Keratinocyte (primary cell): ENCODE measurements at regions not wholly inside any gene's neighbourhood (a gene's known extent, or its start where the extent isn't known, plus 50 kb on each side); places are given as distances from the start of the nearest gene placed in this dataset.

ENCODE experiments used
- DNase-seq: peaks from one replicate; pipeline ENCODE4 v3.0.0-alpha.2; 2011; ENCODE audit warnings: low read depth, missing footprints, low spot score
- FAIRE-seq: peaks from 2 replicates; lab custom pipeline; 2011; peaks lifted over from hg19 to GRCh38; lab: Jason Lieb, UNC
- H2AFZ ChIP-seq: 2 replicates; pipeline ENCODE4 v1.6.0; 2012; ENCODE audit warnings: low read length, control low read depth, inconsistent platforms; ENCODE audit not compliant: control insufficient read depth
- H3K27ac ChIP-seq: 2 replicates; pipeline ENCODE4 v1.5.1; 2011; ENCODE audit warnings: low read length; ENCODE audit not compliant: control insufficient read depth, insufficient read depth
- H3K27me3 ChIP-seq: 3 replicates; pipeline ENCODE4 v1.6.0; 2011; ENCODE audit warnings: low read length; ENCODE audit not compliant: control insufficient read depth, insufficient read depth; ENCODE audit errors: extremely low read depth
- H3K36me3 ChIP-seq, 2 experiments: 2 replicates in 1 of 2; 3 replicates in 1 of 2; pipeline ENCODE4 v1.5.1; 2011; ENCODE audit warnings: low read length in 2 of 2, mild to moderate bottlenecking in 1 of 2; ENCODE audit not compliant: control insufficient read depth in 2 of 2, insufficient read depth in 2 of 2; ENCODE audit errors: extremely low read depth in 1 of 2
- H3K4me1 ChIP-seq: 3 replicates; pipeline ENCODE4 v1.5.1; 2011; ENCODE audit warnings: low read length; ENCODE audit not compliant: control insufficient read depth, insufficient read depth; ENCODE audit errors: extremely low read depth
- H3K4me2 ChIP-seq: 3 replicates; pipeline ENCODE4 v1.6.0; 2011; ENCODE audit warnings: low read depth, low read length; ENCODE audit not compliant: control insufficient read depth, insufficient read depth; ENCODE audit errors: extremely low read depth
- H3K4me3 ChIP-seq, 3 experiments: fragments of 200-600 bp in 1 of 3; sonication (generic) in 1 of 3; 2 replicates in 2 of 3; 3 replicates in 1 of 3; pipeline ENCODE4 v1.5.1; 2011 to 2016; ENCODE audit warnings: low read length in 3 of 3, mild to moderate bottlenecking in 3 of 3, control low read depth in 2 of 3, inconsistent platforms in 1 of 3, low read depth in 1 of 3, mixed read lengths in 1 of 3, mixed run types in 1 of 3, moderate library complexity in 1 of 3; ENCODE audit not compliant: control insufficient read depth in 2 of 3, insufficient read depth in 2 of 3; ENCODE audit errors: extremely low read depth in 1 of 3
- H3K79me2 ChIP-seq: 2 replicates; pipeline ENCODE4 v1.6.0; 2012; ENCODE audit warnings: low read length; ENCODE audit not compliant: control insufficient read depth, insufficient read depth
- H3K9ac ChIP-seq: 3 replicates; pipeline ENCODE4 v1.6.0; 2011; ENCODE audit warnings: low read length; ENCODE audit not compliant: control insufficient read depth, insufficient read depth; ENCODE audit errors: extremely low read depth
- H3K9me1 ChIP-seq: 3 replicates; pipeline ENCODE4 v1.6.0; 2011; ENCODE audit warnings: low read length; ENCODE audit not compliant: control insufficient read depth, insufficient read depth; ENCODE audit errors: extremely low read depth
- H3K9me3 ChIP-seq: 2 replicates; pipeline ENCODE4 v1.5.1; 2012; ENCODE audit warnings: low read depth, low read length; ENCODE audit not compliant: control insufficient read depth
- H4K20me1 ChIP-seq: 3 replicates; pipeline ENCODE4 v1.6.0; 2011; ENCODE audit warnings: low read length; ENCODE audit not compliant: control insufficient read depth, insufficient read depth; ENCODE audit errors: extremely low read depth
- EZH2 ChIP-seq: IDR thresholded peaks from one replicate; pipeline ENCODE4 v1.6.1; 2012; ENCODE audit warnings: inconsistent platforms, mild to moderate bottlenecking, low read length, moderate library complexity
- dilution Hi-C: fragments of 300-500 bp; cut with MboI; formaldehyde crosslinking; loops from one replicate; pipeline ENCODE4 v1.7.0; 2020; ENCODE audit warnings: low sequenced_read_pairs; ENCODE audit not compliant: extremely low pct_ligation_motif_present
- TF ChIP-seq, protein P1 (sequence below), 3 experiments: IDR thresholded peaks in 1 of 3; conservative IDR thresholded peaks in 1 of 3; optimal IDR thresholded peaks in 1 of 3; 2 replicates in 2 of 3; 3 replicates in 1 of 3; pipeline versions ENCODE3 to v1.5.1; 2011; ENCODE audit warnings: low read length in 3 of 3, mild to moderate bottlenecking in 3 of 3, moderate library complexity in 2 of 3, control low read depth in 1 of 3, inconsistent platforms in 1 of 3; ENCODE audit not compliant: insufficient read depth in 2 of 3; ENCODE audit errors: extremely low read depth in 1 of 3

DNA sequence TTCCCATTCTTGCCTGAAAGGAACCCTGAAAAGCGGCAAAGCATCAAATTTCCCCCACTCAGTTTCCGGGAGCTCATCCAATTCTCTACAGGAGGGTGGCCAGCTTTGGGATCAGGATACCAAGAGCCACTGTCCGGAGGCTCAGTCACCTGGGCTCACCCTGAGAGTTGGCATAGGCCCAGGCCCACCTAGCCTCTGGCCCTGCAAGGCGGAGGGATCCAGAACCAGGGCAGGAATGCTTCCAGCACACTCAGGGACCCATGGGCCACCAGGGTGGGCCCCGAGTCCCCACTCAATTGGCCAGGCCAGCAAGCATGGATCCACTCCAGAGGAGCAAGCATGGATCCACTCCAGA, 432.9 kb upstream of the MYT1L start:
- Histone ChIP-seq H3K4me1 (peaks cover 16% of the 10 kb centered on the region), H3K9me1 (no peaks in the 10 kb centered on the region), H3K79me2 (no peaks in the 10 kb centered on the region), H3K27me3 (no peaks in the 10 kb centered on the region), H2AFZ (peak overlapping the region; percentile 80), H3K4me2 (peak overlapping the region; percentile 76), H3K4me3 (peak overlapping the region in 1 of 3 experiments; percentile 29), H3K36me3 (no peaks in the 10 kb centered on the region), H3K9me3 (no peaks in the 10 kb centered on the region), H4K20me1 (no peaks in the 10 kb centered on the region), H3K27ac (peak overlapping the region; percentile 64), H3K9ac (peak overlapping the region; percentile 57)
- TF ChIP-seq EZH2: no peak
- TF ChIP-seq, protein P1, sequence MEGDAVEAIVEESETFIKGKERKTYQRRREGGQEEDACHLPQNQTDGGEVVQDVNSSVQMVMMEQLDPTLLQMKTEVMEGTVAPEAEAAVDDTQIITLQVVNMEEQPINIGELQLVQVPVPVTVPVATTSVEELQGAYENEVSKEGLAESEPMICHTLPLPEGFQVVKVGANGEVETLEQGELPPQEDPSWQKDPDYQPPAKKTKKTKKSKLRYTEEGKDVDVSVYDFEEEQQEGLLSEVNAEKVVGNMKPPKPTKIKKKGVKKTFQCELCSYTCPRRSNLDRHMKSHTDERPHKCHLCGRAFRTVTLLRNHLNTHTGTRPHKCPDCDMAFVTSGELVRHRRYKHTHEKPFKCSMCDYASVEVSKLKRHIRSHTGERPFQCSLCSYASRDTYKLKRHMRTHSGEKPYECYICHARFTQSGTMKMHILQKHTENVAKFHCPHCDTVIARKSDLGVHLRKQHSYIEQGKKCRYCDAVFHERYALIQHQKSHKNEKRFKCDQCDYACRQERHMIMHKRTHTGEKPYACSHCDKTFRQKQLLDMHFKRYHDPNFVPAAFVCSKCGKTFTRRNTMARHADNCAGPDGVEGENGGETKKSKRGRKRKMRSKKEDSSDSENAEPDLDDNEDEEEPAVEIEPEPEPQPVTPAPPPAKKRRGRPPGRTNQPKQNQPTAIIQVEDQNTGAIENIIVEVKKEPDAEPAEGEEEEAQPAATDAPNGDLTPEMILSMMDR (optimal IDR thresholded peaks at IDR 0.05 in 1 of 3, IDR thresholded peaks at IDR 0.05 in 1 of 3, conservative IDR thresholded peaks at IDR 0.05 in 1 of 3; ENCODE audit: extremely low read depth in 1 of 3, insufficient read depth in 2 of 3, low read length in 3 of 3): no peak
- FAIRE-seq: no peak
- dilution Hi-C loops: no loop called here
- no peak for DNase-seq

DNA sequence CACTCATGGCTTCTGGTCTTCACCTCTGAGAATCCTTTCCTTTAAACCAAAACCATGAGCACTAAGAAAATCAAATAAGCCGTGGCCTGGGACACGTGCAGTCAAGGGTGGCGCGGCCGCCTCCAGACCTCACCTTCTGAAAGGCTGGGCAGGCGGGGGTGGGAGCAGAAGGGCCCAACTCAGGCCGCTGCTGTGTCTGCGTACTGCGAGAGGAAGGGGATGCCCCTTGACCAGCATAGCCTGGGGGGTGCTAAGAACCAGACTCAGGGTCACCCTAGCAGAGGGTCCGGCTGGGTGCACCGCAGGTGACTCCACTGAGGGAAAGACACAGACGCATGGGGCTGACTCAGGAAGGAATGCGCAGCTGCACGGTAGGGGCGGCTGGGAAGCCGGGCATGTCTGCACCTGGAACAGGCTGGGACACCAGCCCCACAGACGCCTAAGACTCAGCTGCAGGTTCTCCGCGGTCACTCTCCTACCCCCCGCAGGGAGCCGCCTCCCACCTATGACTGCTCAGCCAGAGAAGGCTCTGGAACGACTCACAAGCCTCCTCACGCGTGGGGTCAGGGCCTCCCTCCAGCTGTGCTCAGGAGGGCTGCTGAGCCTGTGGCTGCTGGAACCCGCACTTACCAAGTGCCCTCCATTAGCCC, 432.4 kb upstream of the MYT1L start:
- no peaks in the 10 kb centered on the region for H3K36me3 ChIP-seq
- H4K20me1 ChIP-seq: no peaks in the 10 kb centered on the region
- dilution Hi-C loops: no loop called here
- no peaks in the 10 kb centered on the region for H3K79me2 ChIP-seq
- peak overlapping the region; percentile 76 for H3K4me2 ChIP-seq
- H2AFZ ChIP-seq: peak overlapping the region; percentile 80
- no peaks in the 10 kb centered on the region for H3K9me3 ChIP-seq
- DNase-seq (no peak), FAIRE-seq (peak; percentile 83)
- TF ChIP-seq, protein P1 (optimal IDR thresholded peaks at IDR 0.05 in 1 of 3, IDR thresholded peaks at IDR 0.05 in 1 of 3, conservative IDR thresholded peaks at IDR 0.05 in 1 of 3; ENCODE audit: extremely low read depth in 1 of 3, insufficient read depth in 2 of 3, low read length in 3 of 3): peak in 1 of 3 experiments; percentile 7
- no peak for TF ChIP-seq EZH2
- H3K4me1 ChIP-seq: peaks cover 16% of the 10 kb centered on the region
- H3K9me1 ChIP-seq: no peaks in the 10 kb centered on the region
- no peaks in the 10 kb centered on the region for H3K27me3 ChIP-seq
- H3K27ac ChIP-seq: peak overlapping the region; percentile 64
- peak overlapping the region in 1 of 3 experiments; percentile 29 for H3K4me3 ChIP-seq
- H3K9ac ChIP-seq: peak overlapping the region; percentile 57
